HG03280 (cell line): ENCODE measurements at regions not wholly inside any gene's neighbourhood (a gene's known extent, or its start where the extent isn't known, plus 50 kb on each side); places are given as distances from the start of the nearest gene placed in this dataset.
A peak's percentile ranks its signal among the peaks of the same experiment; 100 is the strongest.

Experiments
- ATAC-seq: cut with Tn5 transposase; IDR thresholded peaks from one replicate; pipeline ENCODE4 v1.9.1; 2021; ENCODE audit warnings: mild to moderate bottlenecking, moderate library complexity; ENCODE audit not compliant: unreplicated experiment

DNA sequence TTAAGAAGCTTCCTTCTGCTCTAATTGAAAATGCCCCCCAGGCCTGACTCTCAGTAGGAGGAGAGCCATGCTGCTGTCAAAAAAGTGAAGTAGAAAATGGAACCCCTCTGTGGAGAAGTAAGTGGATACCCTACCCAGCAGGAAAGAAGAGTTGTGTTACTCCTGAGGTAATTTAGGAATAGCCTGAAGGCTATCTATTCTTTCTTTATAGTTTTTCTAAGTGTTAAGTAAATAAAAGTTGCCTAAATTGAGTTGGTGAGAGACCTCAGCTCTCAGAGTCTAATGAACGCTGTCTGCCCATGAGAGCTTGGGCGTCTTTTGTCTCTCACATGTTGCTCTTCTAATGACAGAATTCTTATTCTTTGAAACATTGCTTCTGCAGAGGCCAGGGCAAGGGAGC is 116.2 kb downstream of the NSUN3 start:
- ATAC-seq, result no peak

DNA sequence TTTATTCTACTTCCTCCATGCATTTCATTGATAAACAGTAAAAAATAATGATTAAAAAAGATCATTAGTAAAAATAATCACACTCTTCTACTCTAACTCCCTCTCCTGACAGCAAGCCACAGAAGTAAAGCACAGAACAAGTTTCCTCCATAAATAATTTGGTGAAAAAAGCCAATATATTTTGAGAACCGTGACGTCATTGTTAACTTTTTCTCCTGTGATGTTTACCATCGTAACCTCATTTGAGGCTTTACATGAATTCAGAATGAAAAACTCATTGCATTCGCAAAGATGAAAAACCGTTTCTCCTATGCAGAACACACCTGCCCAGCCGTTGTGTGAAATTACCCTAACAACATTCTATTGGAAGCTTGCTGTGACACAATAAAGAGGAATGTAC is 120.7 kb downstream of the NSUN3 start:
- ATAC-seq, result no peak

DNA sequence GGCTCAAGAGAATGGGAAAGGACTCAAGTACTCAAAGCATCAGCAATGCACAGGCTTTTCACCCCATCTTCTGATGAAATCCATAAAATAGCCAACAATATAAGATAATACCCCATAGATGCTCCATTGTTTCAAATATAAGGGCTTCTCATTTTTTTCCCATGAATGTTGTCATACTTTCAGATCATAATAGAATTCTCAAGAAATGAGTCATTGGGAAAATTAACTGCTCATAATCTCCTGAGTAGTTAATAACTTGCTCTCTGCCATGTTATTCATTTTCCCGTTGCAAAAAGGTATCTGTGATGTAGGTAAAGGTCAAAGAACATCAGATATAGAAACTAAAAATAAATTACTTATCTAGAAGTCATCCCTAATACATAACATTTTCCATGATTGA is 121.9 kb downstream of the NSUN3 start:
- no peak for ATAC-seq

DNA sequence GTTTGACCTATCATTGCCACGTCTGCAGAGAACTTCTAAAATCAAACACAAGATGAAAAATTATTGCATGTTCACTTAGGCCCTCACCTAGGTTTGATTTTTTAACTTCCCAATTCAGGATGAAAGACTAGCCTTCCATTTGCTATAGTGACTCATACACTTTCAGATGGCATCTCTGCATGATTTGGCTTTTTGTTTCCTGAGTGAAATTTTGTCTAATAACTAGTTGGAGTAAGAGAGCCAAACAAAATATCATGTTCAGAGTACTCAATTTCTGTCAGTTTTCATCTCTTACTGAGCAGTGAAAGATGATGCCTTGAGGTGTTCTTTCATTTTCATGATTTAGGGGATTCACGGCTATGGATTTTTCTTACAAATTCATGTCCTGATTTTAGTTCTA is 122.9 kb downstream of the NSUN3 start:
- no peak for ATAC-seq

DNA sequence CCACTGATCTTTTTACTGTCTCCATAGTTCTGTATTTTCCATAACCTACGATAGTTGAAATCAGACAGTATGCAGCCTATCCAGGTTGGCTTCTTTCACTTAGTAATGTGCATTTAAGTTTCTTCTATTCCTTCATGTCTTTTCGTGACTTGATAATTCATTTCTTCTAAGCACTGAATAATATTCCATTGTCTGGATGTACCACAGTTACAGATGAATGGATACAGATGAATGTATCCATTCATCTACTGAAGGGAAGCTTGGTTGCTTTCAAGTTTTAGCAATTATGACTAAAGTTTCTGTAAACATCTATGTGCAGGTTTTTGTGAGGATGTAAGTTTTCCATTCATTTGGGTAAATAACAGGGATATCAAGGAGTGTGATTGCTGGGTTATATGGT is 124.8 kb downstream of the NSUN3 start:
- ATAC-seq, result no peak

DNA sequence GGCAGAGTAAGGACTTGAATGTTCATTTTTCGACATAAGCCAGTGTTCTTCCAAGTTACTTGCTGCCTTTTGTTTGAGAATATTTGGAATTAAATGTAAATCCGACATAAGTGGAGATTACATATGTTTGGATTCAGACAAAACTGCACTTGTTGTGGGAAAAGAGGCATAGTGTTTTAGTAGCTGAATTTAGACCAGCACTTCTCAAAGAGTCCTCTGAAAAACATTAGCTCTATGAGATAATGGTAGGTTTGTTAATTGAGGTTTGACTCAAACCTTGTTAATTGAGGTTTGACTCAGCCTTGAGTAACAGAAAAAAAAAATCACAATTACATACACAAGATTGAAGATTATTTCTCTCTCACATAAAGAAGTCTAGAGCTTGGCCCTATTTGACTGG is 132.5 kb downstream of the NSUN3 start:
- no peak for ATAC-seq

DNA sequence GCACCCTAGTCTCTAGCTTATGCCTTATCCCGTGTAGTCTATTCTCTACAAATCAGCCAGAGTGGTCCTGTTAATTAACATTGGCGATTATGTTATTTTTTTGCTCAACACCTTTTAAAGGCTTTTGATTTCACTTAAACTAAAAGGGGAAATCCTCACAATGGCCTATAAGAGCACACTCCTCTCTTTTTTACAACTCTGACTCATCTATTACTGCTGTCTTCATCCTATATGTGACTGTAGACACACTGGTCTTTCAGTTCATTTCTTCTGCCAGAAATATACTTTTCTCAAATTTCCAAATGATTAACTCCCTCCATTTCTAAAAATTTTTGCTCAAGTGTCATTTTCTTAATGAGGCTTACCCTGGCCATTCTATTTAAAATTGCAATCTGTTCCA is 143.4 kb downstream of the NSUN3 start:
- no peak for ATAC-seq

DNA sequence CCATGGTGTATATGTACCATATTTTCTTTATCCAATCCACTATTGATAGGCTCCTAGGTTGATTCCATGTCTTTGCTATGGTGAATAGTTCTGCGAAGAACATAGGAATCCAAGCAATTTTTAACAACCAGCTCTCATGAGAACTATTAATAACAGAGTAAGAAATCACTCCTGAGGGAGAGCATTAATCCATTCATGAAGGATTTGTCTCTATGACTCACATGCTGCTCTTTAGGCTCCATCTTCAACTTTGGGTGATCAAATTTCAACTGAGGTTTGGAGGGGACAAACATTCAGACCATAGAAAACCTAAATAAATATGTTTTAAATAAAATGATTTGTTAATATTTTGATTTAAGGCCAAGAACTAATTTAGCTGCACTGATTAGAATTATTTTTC is 147.4 kb downstream of the NSUN3 start:
- ATAC-seq, result no peak

DNA sequence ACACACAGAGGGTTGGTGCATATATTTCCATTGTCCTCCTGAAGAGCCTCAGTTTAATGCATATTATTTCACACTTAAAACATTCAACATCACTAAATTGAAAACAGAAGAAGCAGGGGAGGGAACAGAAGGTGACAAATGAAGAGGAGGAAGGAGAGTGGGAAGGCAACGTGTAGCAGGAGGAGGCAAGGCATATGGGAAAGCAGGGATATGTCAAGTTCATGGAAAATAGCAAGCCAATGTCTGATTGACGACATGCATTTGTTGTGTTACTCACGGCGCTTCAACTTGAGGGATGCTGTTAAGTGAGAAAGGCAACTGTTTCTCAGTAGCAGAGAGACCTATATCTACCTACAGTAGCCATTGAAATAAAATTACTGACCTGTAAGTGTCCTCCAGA is 154.5 kb downstream of the NSUN3 start:
- no peak for ATAC-seq

DNA sequence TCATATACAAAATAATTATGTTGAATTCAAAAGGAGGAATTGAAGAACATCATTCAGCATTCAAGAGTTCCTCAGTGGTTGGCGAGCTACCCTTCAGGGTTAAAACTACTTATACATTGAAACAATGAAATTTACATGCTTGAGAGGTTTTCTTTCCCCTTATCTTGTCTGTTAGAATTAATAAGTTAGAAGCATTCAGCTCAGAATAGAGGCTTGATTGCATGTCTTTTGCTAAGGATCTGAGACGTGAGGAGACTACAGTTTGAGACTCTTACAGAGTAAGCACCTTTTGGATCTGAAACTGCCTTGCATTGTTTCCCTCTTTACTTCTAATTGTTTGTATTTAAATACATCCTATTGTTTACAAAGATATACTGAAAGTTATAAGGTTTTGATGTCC is 157.6 kb downstream of the NSUN3 start:
- no peak for ATAC-seq

DNA sequence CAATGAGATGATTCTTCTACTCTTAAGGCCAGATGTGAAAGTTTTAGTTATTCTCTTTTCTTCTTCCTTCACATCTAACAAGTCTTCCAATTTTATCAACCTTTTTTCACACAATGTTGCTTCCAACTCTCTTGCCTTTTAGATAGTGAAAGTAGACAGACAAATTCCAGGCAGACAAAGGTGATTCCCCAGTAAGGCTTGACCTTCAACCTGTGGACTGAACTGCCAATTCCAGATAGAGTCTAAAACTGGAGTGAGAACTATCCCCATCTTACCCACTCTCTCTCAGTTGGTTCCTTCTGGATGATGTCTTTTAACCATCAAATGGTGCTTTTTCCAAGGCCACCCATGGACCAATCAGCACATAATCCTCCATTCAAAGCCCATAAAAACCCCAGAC is 159.0 kb downstream of the NSUN3 start:
- ATAC-seq, result no peak

DNA sequence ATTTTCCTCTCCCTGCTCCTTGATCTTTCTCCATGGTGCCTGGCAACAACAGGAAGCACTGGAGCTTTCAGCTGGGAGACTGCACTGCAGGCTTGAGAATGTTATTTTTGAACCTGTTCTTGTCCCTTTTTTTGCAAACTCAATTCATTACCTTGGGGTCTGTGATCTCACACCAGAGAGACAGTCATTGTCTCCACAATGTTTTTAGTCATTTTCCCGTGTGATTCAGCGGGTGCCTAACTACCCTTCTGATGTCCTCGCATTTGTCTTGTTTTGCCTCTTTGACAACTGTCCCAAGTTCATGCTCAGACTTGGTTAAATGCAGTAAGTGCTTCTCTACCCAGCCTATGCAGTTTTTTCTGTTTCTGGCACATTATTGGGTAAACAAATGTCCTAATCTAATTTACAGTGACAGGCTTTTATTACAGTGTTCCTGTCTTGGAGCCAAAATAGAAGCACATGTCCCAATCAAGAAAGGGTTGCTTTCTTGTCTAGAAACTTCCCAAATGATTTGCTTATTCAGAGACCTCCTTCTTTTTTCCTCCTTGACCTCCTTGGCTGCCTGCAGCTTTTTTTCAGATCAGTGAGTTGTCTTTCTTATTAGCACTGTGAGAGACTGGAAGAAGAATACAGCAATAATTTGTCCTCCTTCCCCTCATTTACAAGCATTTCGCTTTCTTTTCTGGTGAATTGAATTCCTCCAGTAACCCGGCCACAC is 162.4 kb downstream of the NSUN3 start:
- no peak for ATAC-seq

DNA sequence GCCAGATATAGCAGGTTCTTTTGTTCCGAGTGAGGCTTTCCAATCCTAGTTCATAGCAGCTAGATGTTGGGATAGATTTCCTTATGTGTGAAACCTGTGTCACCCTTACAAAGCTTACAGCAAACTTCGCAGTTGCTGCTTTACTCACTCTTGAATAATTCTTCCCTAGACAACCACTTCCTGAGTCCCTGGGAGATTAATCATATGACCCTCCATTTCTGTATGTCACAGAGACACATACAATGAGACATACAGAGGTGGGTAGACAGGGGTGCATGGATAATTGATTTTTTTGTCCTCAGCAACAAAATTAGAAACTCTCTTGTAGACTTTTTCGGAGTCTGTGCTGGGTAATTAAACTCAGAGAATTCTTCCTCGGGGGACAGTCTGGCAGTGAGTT is 163.2 kb downstream of the NSUN3 start:
- no peak for ATAC-seq

DNA sequence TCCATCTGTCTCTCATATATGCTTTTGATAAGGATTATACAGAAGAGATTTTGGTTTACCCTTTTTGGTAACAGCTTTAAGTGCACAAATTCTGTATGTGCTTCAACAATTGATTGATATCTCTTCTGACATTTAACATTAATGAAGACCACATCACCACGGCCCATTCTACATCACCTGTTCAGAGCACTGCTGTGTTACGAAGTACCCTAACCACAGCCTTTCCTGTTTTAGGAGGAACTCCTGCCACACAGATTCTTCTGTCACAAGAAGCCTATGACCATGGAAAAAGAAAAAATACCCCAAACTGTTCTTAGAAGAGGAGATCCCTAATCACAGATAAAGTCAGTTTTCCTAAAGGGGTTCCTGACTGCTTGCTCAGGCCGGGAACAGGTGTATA is 170.1 kb downstream of the NSUN3 start:
- ATAC-seq, result no peak

DNA sequence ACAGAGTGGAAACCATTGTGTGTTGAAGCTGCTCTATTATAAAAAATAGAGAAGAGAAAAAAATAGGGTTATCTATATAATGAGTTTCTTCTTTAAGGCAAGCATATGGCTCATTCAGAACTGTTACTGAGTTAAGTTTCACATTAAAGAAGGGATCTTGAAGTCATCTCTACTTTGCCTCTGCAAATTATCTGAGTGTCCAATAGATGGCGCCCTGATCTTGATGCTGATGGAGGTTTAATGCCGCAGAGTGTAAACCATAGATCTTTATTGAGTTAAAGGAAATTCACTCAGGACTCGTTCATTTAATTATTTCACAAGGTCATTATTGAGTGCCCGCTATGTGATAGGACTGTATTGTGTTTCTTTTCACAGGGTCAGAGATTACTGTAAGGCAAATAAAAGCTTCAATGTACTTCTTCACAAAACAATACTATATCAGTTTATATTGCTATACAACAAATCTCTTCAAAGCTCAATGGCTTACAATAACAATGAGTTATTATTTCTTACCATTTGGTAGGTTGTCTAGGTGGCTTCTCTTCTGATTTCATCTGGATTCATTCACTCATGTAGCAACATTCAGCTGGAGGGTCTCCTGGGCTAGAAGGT is 171.4 kb downstream of the NSUN3 start:
- ATAC-seq, result peak; percentile 72

DNA sequence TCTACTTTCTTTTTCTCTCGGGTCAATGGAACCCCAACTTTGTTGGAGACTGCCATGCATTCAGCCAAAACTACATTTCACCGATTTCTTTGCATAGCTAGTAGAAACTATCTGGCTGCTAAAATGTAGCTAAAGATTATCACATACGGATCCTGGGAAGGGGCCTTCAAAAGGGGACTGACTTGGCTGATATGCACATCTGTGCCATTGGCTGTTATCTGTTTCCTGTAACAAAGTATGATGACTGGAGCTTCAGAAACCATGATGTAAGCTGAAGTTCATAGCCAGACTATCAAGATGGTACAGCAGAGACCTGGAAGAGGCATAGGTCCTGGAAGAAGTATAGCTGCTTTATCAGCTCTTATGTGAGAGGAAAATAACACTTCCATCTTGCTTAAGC is 179.1 kb downstream of the NSUN3 start:
- no peak for ATAC-seq

DNA sequence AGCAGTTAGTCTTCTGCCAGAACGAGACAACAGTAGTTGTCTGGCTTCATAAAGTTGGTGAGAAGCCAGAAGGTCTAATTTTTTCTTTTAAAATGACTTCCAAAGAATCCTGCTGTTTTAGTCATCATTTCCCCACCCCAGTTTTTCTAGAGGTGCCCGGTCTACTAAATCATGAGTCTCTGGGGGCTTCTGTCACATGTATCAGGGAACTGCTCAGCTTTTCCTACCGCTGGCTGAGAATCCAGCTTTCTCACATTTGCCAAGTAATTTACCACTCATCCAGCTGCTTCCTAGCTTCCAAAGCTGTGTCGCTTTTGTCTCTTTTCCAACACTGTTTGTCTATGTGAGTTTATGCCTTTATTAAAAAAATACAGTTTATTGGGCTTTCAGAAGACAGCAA is 183.3 kb downstream of the NSUN3 start:
- no peak for ATAC-seq

DNA sequence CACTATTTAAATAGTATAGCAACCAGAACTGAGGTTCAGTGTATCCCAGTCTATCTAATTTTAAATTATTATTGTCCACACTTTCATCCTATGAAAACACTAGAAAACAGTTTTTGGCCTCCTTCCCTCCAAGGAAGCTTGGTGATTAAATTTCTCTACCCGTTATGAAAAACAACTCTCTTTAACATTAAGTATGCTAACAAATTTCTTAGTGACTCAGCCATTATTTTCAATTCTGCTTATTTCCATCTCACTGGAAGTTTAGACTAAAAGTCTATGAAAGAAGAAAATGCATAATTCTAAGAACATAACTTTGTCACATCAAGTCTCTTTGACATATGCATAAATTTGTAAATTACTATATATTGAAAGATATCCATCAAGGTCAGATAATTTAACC is 185.2 kb downstream of the NSUN3 start:
- no peak for ATAC-seq

DNA sequence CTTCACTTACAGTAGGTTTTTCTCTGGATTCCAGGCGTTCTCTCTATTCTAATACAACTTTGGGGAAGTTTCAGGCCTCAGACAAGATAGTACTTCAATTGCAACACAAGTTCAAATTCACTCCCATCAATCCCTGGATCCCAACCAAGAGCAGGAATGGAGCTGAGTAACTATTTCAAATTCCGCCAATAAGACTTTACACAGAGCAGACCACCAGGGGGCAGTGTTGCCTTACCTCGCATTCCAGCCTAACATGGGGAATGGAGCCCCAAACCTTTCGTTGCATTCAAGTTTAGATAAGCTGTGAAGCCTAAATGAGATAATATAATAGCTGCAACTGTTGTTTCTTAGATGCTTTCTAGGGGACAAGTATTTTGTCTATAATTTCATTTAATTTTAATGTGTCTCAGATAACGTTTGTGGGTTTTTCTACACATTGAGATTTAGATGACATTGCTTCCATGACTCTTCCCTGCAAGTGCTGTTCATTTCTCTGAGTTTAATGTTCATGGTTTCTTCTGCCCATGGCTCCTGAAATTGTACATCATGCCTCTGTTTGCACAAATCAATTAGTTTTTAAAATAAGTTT is 186.7 kb downstream of the NSUN3 start:
- peak; percentile 90 for ATAC-seq

DNA sequence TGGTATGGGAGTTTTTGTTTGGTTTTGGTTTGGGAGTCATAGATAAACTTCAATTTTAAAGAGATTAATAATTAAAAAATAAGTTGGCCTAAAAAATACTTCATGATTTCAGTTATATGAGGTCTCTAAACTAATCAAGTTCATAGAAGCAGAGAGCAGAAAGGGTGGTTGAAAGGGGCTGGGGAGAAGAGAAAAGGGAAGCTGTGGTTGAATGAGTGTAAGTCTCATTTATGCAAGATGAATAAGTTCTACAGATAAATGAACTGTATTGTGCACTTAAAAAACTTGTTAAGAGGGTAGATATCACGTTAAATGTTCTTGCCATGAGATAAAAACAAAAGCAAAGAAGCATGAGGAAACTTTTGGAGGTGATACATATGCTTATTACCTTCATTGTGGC is 188.7 kb downstream of the NSUN3 start:
- no peak for ATAC-seq

DNA sequence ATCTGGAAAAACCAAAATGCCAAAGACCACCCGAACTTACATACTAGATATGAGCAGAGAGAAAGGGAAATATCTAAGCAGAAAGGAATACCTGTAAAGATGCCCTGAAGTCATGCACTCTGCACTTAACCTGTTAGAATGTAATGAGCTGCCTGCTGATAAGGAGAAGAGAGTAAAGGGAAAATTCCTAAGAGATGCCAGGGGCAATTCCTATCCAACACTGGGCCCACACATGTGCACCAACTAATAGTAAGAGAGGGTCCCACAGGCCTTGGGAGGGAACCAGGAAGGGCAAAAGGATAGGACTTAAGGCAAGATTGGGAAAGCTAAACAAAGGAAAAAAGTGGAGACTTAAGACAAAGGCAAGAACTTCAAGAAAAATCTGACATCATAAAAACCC is 189.5 kb downstream of the NSUN3 start:
- ATAC-seq, result no peak

DNA sequence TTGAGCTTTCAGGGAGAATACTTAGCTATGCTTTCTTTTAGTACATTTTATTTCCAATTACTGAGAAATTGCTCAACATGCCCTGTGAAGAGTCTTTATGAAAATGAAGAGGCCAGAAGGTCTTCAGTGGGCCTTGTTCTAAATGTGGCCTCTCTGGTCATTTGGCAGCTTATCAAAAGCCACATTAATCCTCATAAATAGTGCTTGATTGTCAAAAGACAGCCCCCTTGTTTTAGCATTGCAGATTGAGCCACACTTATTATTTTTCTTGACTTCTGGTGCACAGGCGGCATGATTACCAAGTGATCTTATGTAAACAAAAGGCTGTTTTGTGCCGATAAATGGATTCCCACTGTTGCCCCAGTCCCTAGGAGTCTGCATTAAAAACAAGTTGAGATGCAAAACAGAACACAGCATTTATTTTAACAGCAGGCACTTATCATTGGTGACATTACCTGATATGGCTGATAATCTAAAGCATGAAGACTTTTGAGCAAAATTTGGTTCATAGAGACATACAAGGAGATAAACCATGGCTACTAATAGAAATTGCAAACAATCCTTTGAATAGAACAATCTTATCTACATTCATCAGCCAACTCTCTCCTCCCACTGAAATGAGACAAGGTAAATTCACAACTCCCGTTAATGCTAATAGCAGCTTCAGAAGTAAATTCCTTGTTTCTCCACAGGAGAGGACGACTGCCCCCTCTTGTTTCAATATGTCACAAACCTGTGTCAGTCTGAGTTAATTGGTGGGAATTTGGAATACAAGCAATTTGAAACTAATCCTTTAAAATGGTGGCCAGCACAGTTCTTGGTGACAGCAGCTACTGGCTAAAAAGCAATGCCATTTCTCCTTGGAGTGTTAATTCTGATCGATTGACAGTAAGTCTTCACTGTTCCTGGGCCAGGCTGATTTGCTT is 194.3 kb downstream of the NSUN3 start:
- no peak for ATAC-seq
